OCI-LY1 (cell line): ENCODE measurements at regions not wholly inside any gene's neighbourhood (a gene's known extent, or its start where the extent isn't known, plus 50 kb on each side); places are given as distances from the start of the nearest gene placed in this dataset.

ENCODE experiments used
- EZH2 ChIP-seq: fragments of 200-600 bp; sonication (generic), shearing (Covaris generic); IDR thresholded peaks from 2 replicates; pipeline ENCODE4 v1.8.0; 2017; ENCODE audit warnings: borderline replicate concordance, mixed run types, mild to moderate bottlenecking, antibody characterized with exemption, low read length, moderate library complexity, mixed read lengths
- TF ChIP-seq, protein P1 (sequence below): fragments of 200-600 bp; sonication (generic), shearing (Covaris generic); IDR thresholded peaks from 2 replicates; pipeline ENCODE4 v1.5.1; 2017; ENCODE audit warnings: mild to moderate bottlenecking, antibody characterized with exemption, low read length, moderate library complexity, mixed read lengths

GRCh38 chr5:74312746-74313145 is 327.8 kb downstream of the ENC1 start:
- TF ChIP-seq, protein P1, sequence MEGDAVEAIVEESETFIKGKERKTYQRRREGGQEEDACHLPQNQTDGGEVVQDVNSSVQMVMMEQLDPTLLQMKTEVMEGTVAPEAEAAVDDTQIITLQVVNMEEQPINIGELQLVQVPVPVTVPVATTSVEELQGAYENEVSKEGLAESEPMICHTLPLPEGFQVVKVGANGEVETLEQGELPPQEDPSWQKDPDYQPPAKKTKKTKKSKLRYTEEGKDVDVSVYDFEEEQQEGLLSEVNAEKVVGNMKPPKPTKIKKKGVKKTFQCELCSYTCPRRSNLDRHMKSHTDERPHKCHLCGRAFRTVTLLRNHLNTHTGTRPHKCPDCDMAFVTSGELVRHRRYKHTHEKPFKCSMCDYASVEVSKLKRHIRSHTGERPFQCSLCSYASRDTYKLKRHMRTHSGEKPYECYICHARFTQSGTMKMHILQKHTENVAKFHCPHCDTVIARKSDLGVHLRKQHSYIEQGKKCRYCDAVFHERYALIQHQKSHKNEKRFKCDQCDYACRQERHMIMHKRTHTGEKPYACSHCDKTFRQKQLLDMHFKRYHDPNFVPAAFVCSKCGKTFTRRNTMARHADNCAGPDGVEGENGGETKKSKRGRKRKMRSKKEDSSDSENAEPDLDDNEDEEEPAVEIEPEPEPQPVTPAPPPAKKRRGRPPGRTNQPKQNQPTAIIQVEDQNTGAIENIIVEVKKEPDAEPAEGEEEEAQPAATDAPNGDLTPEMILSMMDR, result no peak
- no peak for TF ChIP-seq EZH2
